K562 (cell line): ENCODE measurements at regions not wholly inside any gene's neighbourhood (a gene's known extent, or its start where the extent isn't known, plus 50 kb on each side); places are given as distances from the start of the nearest gene placed in this dataset.

ENCODE experiments used
- CC2D1A ChIP-seq: fragments of 450-650 bp; IDR thresholded peaks from 2 replicates; pipeline ENCODE4 v1.6.1; 2017; ENCODE audit warnings: mild to moderate bottlenecking
- CGGBP1 ChIP-seq: fragments of 250-450 bp; sonication (Bioruptor Pico); IDR thresholded peaks from 2 replicates; pipeline ENCODE4 v1.9.0; 2021; ENCODE audit warnings: mild to moderate bottlenecking
- CREM ChIP-seq: IDR thresholded peaks from 2 replicates; pipeline ENCODE4 v1.6.1; 2014; ENCODE audit warnings: antibody characterized with exemption, low read depth
- E2F8 ChIP-seq: fragments of 450-650 bp; IDR thresholded peaks from 2 replicates; pipeline ENCODE4 v1.7.1; 2018; ENCODE audit warnings: mild to moderate bottlenecking, low read depth; ENCODE audit not compliant: partially characterized antibody
- MGA ChIP-seq: fragments of 450-650 bp; IDR thresholded peaks from 2 replicates; pipeline ENCODE4 v1.6.1; 2016; ENCODE audit warnings: mild to moderate bottlenecking, moderate library complexity
- THRB ChIP-seq: fragments of 450-650 bp; formaldehyde crosslinking; conservative IDR thresholded peaks from 2 replicates; pipeline ENCODE4 v1.4.0; 2022; ENCODE audit warnings: mild to moderate bottlenecking, missing genetic modification characterization
- ZNF133 ChIP-seq: fragments of 250-450 bp; sonication (Bioruptor Pico); IDR thresholded peaks from 2 replicates; pipeline ENCODE4 v1.4.0; 2020; ENCODE audit warnings: mild to moderate bottlenecking

- no peak for TF ChIP-seq MGA
- TF ChIP-seq ZNF133 (CRISPR knock-in tag), result no peak
- TF ChIP-seq CC2D1A, result no peak
- TF ChIP-seq THRB (CRISPR knock-in tag), result no peak
- no peak for TF ChIP-seq E2F8
- TF ChIP-seq CGGBP1 (CRISPR knock-in tag), result no peak
- no peak for TF ChIP-seq CREM
These were observed 691.6 kb downstream of the ZNF385D start (continued) for GRCh38 chr3:21059404-21059803.
